HTERT RPE-1 (cell line): ENCODE measurements at regions not wholly inside any gene's neighbourhood (a gene's known extent, or its start where the extent isn't known, plus 50 kb on each side); places are given as distances from the start of the nearest gene placed in this dataset.
"Not testable (repeated sequence)": the region's sequence is repeated elsewhere in the genome, so short reads cannot be mapped to it uniquely, and the experiment has no call there.

Source experiments
- in situ Hi-C: fragments of 300-500 bp; cut with MboI; formaldehyde crosslinking; loops from 4 replicates; pipeline ENCODE4 v1.14.3; 2020; ENCODE audit warnings: low sequenced_read_pairs

GRCh38 chr13:21314976-21315375 is 138.5 kb downstream of the MRPL57 start:
- in situ Hi-C loops, result not testable (repeated sequence)

GRCh38 chr13:21316376-21316775 is 139.9 kb downstream of the MRPL57 start:
- in situ Hi-C loops, result no loop called here

GRCh38 chr13:21318891-21319532 is 140.1 kb downstream of the ZDHHC20 start:
- in situ Hi-C loops, result no loop called here

- in situ Hi-C loops, result no loop called here
Measured at GRCh38 chr13:21319869-21320641, 139.0 kb downstream of the ZDHHC20 start.

DNA sequence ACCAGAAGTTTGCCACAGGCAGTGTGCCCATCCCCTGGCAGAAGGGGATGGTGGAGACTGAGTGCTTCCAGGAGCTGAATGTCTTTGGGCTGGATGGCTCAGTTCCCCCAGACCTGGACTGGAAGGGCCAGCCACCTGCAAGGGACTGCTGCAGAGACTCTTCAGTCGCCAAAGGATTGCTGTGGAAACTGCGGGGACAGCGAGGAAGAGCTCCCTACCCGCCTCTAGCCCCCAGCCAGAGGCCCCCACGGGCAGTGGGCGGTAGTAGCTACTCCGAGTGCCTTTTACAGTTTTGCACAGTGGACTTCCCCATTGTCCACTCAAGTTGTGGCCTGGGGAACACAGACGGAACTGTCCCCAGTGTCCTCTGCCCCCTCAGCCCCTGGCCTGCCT is 138.5 kb downstream of the ZDHHC20 start:
- in situ Hi-C loops, result no loop called here

DNA sequence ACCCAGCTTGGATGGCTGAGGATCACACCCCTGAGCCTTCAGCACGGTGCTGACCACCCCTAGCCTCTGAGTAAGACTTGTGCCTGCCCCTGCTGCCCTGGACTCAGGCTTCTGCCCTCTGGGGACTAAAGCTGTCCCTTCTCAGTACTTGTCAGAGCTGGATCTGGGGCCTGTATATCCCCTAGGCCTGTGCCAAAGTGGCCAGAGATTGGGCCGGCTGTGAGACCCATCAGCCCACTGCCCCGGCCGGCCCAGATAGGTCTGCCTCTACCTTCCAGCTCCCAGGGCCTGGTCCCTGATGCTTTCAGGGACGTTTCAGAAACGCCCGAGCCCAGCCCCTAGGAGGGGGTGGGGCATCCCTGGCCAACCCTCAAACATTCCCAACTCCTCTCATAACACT is 137.8 kb downstream of the ZDHHC20 start:
- in situ Hi-C loops, result no loop called here

DNA sequence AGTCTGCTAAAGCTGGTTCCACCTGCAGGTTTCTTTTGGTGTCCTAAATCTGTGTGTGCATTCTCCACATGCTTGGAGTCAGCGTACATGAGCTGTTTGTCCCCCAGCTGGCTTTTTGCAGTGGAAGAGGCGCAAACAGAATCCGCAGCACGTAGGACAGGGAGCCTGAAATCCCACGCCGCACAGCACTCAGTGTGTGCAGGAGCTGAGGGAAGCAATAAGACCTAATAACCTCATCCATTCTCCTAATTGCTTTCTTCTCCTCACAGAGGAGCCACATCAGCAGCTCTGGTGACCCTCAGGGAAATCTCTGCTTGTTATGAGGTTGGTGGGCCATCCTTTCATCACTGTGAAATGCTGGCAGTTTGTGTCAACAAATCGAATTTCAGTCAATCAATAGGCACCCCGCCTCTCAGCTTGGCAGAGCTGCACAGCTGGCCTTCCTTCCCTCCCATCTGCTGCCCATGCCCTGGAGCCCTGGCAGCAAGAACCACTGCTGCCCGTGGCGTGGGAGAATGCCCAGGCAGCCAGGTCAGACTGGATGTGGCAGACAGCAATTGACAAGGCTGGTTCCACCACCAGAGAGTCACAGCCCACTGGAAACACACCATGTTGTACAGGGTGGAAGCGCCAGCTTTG is 136.7 kb downstream of the ZDHHC20 start:
- in situ Hi-C loops, result no loop called here
